ENCODE measurements at regions not wholly inside any gene's neighbourhood (a gene's known extent, or its start where the extent isn't known, plus 50 kb on each side); places are given as distances from the start of the nearest gene placed in this dataset.
"Not testable (repeated sequence)": the region's sequence is repeated elsewhere in the genome, so short reads cannot be mapped to it uniquely, and the experiment has no call there.

DNA sequence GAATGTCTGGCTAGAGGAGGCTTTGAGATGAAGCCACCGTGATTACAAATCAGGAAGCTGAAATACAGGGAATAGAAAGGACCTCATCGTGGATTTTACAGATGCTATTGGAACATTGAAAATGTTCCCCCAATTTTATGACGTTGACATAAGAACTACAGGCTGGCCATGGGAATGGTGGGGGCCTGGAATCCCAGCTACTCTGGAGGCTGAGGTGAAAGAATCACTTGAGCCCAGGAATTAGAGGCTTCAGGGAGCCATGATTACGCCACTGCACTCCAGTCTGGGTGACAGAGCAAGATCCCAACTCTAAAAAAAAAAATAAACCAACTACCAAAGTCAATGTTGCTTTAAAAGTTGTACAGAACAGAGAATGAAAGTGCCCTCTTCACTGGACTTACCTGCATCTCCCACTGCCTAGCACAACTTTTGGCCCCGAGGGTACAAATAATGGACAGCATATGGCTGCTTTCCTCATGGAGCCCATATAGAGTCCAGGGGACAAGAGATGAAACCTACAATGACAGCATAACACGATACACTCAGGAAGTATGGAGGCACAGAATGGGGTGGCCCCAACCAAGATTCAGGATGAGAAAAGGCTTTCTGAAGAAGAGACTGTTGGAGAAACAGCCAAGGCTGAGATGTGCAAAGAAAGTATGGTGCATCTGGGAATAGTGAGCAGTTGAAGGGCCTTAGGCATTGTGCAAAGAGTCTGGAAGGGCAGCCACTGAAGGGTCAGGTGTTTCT is 254.8 kb downstream of the MYCN start:
- no peak for DNase-seq

DNA sequence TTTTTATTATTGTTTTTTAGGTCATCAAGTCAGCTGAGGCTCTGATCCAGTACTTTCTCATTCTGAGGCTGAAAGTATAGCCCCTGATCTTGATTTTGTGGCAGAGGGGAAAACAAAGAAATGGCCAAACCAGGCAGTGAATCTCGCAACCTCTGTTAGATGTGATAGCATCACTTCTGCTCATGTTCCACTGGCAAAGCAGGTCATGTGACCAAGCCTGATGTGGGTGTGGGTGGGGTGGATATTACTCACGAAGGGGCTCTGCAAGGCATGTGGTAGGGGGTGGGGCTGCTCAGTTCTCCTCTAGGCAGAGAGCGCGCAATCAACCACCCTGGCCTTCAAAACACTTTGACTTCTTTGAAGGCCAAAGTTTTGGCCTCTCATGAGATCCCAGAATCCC is 254.2 kb downstream of the MYCN start:
- no peak for DNase-seq

DNA sequence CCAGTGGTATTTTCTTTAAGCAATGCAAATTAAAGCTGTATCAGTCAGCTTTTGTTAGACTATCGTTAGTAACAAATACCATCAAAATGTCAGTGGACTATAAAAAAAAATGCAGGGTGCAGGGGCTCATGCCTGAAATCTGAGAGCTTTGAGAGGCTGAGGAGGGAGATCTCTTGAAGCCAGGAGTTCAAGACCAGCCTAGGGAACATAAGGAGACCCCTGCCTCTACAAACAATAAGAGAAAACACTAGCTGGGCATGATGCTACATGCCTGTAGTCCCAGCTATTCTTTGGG is 253.7 kb downstream of the MYCN start:
- no peak for DNase-seq

DNA sequence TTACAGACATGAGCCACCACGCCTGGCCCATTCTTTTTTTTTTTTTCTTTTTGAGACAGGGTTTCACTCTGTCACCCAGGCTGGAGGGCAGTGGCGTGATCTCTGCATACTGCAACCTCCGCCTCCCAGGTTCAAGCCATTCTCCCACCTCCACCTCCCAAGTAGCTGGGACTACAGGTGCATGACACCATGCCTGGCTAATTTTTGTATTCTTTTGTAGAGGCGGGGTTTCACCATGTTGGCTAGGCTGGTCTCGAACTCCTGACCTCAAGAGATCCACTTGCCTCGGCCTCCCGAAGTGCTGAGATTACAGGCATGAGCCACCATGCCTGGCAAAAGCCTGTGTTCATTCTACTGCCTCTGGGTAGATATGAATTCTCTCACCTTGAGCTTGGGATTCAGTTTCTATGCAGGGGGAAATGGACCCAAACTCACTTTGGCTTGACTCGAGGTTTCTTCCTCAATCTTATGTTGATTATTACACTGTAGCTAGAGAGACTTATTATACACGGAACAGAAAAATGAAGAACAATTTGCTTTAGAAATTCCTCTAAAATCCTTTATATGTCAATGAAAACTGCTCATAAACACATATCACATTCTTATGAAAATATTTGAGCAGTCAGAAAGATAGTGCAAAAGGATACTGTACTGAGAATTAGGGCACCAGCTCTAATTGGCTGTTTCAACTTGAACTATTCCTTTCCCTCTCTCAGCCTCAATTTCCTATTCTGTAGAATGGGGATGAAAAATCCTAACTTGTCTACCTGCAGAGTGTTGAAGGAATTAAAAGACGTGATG is 252.3 kb downstream of the MYCN start:
- no peak for DNase-seq

DNA sequence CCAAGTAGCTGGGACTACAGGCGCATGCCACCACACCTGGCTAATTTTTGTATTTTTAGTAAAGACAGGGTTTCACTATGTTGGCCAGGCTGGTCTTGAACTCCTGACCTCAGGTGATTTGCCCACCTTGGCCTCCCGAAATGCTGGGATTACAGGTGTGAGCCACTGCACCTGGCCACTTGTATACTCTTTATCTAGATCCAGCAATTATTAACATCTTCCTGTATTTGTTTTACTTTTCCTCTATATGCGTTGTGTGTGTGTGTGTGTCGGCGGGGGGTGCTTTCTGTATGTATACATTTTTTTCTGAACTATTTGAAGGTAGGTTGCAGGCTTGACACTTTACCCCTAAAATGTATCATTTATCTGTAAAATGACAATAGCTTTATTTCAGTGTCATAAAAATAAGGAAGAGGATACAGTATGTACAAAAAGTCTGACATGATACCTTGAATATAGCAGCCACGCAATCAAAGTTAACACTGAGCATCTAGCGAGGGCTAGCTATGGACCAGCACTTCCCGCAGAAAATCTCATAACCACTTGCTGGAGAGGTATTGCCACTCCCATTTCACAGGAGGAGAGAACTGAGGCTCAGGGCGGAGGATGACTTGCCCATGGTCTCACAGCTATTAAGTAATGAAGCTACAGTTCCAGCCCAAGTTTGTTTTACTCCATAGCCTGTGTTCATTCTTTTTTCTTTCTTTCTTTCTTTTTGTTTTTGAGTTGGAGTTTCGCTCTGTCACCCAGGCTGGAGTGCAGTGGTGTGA is 251.3 kb downstream of the MYCN start:
- no peak for DNase-seq

DNA sequence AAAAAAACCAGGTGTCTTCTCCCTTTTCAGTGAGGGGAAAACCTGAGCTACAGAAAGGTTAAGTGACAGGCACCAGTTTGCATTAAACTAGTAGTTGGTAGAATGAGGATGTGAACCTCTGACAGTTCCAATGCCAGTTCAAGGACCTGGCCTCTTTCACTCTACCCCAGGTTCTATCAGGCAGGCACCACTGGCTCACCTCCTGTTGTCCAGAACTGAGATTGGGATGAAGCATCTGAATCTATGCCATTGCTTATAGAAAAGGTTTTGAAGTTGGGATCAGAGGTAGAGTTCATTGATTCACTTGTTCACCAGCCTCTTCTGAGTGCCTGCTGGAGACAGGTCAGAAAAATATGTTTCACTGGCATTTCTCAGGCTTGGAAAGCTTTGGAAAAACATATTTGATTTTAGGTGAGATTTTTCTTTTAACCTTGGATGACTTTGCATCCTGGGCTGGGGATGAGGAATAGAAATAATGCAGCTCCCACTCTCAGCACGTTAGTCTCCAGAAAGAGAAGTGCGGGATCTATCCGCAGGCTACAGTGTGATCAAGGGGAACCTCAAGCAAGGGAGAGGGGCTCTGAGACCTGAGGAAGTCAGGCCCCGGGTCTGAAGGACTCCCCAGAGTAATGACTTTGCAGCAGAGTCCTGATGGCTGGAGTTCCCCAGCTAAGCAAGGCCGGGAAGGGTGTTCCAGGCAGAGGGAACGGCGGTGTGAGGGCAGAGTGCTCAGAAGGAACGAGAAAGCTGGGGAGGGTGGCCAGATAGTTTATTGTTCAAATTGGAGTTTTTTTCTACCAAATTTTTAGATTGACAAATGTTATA is 250.3 kb downstream of the MYCN start:
- no peak for DNase-seq

DNA sequence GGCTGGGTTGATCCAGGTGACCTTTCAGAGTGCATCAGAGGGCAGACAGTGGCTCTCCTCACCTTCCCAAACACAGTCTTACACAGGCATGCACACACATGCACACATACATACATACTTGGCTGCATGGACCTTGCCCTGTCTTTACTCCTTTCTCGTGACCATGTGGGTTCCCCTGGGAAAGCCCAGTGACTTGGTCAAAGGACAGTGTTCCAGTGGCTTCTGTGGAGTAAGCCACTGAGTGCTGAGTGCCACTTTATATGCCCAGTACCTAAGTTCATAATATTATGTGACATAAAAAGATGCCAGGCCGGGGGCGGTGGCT is 249.4 kb downstream of the MYCN start:
- no peak for DNase-seq

DNA sequence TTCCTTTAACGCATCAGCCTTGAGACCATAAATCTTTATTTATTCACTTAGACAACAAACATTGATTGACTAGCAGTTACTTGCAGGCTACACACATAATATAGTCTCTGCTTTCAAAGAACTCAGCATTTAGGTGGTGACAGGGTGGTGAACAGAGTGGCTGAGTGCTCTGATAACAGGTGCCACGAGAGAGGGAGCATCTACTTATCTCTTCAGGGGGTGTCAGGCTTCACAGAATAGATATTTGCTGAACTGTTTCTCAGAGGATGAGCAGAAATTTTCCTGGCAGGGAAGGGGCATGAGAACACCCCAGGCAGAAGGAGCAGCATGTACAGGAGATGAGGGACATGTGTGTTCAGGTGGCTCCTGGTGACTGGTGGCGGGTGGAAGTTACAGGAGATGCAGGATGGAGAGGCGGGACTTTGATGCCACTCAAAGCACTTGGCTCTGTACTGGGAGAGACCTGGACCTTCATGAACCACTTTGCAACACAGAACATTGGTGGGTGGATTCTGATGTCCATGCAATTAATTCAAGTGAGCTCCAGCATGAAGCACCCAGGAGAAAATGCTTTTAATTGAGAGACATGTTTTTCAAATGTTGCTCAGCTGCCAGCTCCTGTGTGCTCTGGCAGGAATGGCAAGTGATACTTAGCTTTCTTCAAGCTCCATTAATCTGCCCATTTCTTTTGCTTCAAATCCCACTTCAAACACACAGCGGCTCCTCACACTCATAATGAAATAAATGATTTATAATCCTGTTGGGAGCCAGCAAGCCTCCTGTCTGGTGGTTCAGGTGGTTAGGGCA is 248.9 kb downstream of the MYCN start:
- DNase-seq, result no peak

DNA sequence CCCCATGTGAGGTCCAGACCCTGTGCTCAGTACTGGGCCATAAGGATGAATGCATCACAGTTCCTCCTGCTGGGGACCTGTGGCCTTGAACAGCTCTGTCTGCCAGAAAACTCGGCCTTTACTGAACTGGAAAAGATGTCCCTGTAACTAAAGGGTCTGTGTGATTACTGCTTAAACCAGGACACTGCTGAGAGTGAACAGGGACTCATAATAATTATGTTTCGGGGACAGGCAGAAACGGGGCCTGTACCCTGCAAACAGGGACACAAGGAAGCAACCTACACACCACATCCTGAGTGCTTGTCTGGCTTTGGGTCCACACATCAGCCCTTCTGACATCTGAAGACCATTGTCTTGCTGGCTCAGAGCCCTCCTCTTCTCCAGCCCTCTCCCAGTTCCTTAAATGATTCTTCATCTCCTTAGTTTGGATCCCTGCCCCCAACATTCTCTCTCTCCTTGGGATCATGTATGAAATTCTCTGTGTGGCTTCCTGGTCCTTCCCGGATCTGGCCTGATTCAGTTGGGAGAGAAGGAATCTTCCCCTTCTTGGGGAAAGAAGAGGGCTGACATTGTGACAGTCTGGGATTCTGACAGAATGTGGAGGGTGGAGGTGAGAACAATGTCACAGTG is 248.0 kb downstream of the MYCN start:
- no peak for DNase-seq

DNA sequence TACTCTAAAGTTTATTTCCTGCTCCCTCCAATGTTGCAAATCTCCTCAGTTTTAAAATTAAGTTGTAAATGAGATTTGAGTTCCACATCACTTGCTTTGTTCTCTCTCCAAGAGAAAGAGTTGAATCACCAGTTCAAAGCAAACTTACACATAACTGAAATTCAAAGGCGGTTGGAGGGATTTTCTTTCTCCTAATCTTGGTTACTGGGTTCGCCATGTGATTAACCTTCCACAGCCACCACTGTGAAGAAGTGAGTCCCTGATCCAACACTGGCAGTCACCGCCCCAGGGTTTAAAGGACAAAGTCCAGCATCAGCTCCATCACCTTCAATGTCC is 247.1 kb downstream of the MYCN start:
- no peak for DNase-seq

DNA sequence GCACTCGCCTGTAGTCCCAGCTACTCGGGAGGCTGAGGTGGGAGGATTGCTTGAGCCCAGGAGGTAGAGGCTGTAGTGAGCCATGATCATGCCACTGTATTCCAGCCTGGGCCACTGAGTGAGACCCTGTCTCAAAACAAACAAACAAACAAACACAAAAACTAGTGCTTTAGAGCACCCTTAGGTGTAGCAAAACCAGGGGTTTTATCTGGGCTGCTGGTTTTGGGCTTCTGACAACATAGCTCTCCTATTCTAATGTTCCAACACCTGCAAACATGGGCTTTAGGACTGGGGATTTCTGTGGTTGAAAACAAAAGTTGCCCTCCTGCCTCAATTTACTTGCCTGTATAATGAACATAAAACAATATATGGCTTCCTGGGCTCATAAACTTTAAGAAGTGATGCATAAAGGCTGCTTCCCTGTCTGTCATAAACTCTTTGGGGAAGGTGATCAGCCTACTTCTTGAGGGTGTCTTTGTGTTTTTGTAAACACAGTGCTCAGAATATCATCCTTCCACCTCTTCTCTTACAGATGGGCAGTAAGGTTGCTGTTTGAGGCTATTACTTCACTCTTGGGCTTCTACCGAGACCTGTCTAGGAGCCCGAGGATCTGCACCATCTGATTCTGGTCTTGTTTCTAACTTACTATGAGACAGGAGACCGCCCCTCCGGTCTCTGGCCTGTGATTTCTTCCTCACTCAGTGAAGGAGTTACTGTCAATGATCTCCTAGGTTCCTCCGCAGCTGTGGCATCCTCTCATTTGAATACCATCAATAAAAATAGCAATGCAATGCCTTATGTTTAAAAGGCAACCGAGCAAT is 246.5 kb downstream of the MYCN start:
- no peak for DNase-seq

DNA sequence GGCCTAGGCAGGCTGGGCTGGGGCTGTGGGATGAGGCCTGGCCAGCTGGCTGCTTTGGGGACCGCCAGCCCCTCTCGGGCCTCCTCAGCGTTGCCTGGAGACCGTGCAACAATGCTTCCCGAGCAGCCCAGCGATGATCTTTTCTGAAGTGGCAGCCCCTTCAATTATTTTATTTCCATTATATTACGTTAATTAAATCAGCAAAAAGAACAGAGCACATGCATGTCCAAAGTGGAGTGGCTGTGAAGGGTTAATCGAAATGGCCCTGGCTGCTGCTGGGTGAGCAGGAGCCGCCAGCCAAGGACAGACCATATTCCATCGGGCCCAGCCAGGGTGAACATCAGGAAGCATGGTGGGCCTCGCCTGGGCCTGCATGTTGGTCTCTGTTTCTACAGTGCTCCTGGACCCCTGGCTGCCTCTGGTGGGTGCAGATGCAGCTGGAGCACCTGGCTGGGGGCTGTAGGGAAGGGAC is 245.5 kb downstream of the MYCN start:
- DNase-seq, result no peak

DNA sequence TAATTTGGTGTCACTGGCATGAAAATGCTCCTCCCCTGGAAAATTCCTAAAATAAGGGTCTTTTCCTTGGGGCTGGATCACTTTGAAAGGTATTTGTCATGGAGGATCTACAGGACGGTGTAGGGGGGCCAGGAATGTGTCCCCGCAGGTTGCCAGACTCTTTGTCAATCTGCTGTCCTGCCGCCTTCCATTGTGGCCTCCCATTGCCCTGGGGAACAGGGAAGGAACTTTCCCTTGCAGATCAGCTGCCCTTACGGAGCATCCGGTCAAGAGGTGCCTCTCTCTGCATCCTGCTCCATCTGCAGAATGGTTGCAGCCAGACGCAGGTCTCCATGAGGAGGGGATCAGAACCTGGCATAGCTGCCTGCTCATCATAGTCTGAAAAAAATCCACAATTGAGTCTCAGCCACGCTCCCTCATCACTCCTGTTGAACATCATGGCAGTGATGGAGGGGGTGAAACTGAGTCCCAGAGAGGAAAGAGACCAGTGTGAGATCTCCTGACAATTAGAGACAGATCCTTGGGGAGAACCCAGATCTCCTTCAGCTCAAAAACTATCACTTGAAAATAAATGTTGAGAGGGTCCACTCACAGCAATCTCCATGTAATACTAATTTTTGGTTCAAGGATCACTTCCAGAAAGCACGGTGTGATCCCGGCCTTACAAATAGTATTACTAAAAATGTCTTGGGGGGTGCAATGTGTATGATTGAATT is 244.8 kb downstream of the MYCN start:
- no peak for DNase-seq

DNA sequence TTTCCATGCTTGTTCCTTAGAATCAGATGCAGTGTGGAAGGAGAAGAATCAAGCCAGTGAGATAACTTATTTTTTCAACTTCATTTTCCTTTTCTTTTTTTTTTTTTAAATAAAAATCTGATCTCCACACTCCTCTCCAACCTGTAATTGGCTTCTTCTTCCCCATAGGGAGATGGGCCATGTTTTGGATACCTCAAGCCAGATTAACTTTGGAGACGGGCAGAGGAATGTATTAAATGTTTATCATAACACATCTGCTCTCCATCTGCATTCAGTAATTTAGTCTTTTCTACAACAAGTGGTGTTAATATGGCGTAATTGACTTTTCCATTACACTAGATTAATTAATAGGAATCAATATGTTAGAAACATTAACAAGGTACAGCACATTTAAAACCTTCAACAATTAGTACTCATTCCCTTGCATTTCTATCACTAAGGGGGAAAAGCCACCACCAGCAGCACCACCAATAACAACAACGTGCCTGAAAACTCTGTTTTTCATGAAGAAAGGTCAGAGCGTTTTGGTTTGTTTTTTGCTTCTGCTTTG is 244.1 kb downstream of the MYCN start:
- DNase-seq, result no peak

DNA sequence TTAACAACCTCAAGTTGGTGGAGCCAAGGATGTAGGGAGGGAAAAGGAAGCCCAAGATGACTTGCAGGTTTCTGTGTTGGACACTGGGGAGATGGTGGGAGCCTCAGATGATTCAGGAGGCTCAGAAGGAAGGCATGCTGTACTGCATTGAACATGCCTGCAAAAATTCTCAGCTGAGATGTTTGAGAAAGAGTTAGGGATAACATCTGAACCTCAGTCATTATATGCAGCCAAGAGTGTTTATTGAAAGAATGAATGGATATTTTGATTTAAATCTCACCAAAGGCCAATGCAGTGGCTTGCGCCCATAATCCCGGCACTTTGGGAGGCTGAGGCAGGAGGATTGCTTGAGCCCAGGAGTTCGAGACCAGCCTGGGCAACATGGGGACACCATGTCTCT is 243.0 kb downstream of the MYCN start:
- DNase-seq, result no peak

DNA sequence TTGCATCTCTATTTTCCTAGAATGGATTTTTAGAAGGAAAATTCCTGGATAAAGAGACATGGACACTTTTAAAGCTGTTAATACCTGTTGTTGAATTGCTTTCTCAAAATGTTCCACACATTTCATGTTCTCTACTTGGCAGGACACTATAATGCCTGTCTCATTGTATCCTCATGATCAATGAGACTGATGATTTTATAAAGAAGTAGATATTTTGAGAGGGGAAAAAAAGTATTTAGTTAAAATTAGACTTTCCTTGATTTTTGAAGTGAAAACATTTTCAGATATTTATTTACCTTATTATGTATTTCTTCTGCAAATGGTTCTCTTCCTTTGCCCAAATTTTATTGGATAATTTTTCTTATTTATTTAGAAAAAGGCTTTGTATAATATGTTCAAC is 242.5 kb downstream of the MYCN start:
- no peak for DNase-seq

DNA sequence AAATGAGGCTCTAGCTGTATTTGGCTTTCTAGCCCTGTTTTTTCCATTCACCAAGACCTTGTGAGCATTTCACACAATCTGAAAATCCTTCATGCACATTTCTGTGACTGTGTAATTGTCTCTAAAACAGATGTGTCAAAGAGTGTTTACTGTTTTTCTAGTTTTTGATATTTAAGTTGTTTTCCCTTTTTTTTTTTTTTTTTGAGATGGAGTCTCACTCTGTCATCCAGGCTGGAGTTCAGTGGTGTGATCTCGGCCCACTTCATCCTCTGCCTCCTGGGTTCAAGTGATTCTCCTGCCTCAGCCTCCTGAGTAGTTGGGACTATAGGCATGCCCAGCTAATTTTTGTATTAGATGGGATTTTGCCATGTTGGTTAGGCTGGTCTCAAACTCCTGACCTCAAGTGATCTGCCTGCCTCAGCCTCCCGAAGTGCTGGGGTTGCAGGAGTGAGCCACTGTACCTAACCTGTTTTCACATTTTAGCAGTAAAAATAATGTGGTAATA is 242.0 kb downstream of the MYCN start:
- not testable (repeated sequence) for DNase-seq

DNA sequence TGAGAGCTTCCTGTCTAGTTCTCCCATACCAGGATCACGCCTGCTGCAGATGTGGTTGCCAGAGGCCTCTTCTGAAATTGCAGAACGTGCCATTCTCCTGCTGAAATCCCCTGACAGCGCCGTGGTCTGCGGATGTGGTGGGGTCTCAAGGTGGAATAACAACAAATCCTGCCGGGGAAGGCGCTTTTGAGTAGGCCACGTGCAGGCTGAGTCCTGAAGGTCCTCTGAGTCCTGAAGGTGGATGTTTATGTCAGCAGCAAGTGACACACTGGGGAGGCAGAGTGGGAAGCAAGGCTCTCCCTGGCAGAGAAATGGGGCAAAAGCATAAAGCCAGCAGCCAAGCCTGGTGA is 241.4 kb downstream of the MYCN start:
- no peak for DNase-seq

DNA sequence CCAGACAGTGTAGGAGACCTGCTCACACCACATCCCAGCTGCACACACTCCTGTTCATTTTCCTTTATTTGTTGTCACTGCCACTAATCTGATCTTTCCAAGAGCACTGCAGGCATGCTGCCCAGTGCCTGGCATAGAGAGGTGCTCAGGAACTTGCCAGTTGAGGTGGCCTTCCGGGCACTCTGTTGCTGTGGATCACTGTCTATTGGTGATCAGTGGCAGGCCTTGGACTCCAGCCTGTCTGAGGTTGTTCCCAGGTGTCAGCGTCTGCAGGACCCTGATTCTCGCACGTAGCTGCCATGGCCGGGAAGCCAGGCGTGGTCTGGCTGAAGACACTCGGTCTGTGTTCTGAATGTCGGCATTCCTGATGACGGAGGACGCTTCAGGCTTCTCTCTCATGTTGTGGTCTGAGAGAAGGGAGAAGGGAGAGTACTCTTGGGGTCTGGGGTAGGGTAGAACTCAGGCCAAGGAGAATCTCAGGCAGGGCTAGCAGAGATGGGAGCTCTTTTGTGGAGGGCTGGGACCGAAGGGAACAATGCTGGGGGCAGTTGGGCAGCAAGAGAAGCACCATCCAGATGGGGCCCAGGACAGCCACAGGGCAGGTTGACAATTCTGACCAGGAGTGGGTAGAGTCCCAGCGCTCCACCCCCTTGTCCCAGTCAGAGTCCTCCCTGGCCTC is 240.9 kb downstream of the MYCN start:
- no peak for DNase-seq
